ENCODE measurements at regions not wholly inside any gene's neighbourhood (a gene's known extent, or its start where the extent isn't known, plus 50 kb on each side); places are given as distances from the start of the nearest gene placed in this dataset.

DNA sequence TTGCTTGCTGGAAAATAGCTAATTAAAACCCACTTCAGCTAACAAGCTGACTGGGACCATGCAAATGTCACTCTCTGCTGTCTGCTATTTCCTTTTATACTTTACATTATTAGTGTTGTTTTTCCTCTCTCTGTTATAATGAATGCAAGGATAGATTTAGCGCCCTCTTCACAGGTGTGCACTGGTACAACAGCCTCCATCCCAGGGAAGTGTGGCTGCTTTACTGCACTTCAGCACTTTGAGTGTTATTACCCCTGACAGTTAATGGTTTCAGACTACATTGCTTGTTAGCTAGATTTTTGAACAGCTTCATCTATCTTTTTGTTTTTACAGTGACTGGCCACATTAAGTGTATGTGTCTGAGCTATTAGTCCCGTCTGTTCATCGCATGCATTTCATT lies 405.7 kb downstream of the RNF144B start:
- TF ChIP-seq, protein P1, sequence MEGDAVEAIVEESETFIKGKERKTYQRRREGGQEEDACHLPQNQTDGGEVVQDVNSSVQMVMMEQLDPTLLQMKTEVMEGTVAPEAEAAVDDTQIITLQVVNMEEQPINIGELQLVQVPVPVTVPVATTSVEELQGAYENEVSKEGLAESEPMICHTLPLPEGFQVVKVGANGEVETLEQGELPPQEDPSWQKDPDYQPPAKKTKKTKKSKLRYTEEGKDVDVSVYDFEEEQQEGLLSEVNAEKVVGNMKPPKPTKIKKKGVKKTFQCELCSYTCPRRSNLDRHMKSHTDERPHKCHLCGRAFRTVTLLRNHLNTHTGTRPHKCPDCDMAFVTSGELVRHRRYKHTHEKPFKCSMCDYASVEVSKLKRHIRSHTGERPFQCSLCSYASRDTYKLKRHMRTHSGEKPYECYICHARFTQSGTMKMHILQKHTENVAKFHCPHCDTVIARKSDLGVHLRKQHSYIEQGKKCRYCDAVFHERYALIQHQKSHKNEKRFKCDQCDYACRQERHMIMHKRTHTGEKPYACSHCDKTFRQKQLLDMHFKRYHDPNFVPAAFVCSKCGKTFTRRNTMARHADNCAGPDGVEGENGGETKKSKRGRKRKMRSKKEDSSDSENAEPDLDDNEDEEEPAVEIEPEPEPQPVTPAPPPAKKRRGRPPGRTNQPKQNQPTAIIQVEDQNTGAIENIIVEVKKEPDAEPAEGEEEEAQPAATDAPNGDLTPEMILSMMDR (IDR thresholded peaks at IDR 0.05; ENCODE audit: low read depth, low read length, poor library complexity, severe bottlenecking), result no peak
- TF ChIP-seq EZH2phosphoT487 (IDR thresholded peaks at IDR 0.05; ENCODE audit: borderline replicate concordance, low read length), result no peak
